HEK293T (cell line): ENCODE measurements at regions not wholly inside any gene's neighbourhood (a gene's known extent, or its start where the extent isn't known, plus 50 kb on each side); places are given as distances from the start of the nearest gene placed in this dataset.

ENCODE experiments used
- BHLHE40 ChIP-seq: fragments of 450-650 bp; IDR thresholded peaks from 2 replicates; pipeline ENCODE4 v1.6.1; 2016; ENCODE audit warnings: mild to moderate bottlenecking, moderate library complexity, borderline replicate concordance
- ELF4 ChIP-seq: fragments of 450-650 bp; IDR thresholded peaks from 2 replicates; pipeline ENCODE4 v1.6.1; 2017; ENCODE audit warnings: antibody characterized with exemption
- FOXM1 ChIP-seq: fragments of 450-650 bp; IDR thresholded peaks from 2 replicates; pipeline ENCODE4 v1.6.1; 2017; ENCODE audit warnings: mild to moderate bottlenecking, borderline replicate concordance
- L3MBTL2 ChIP-seq: fragments of 450-650 bp; conservative IDR thresholded peaks from 2 replicates; pipeline ENCODE4 v1.6.1; 2016; ENCODE audit warnings: mild to moderate bottlenecking
- LEF1 ChIP-seq: fragments of 450-650 bp; IDR thresholded peaks from 2 replicates; pipeline ENCODE4 v1.6.1; 2017; ENCODE audit warnings: mild to moderate bottlenecking, borderline replicate concordance
- TARDBP ChIP-seq: fragments of 450-650 bp; IDR thresholded peaks from 2 replicates; pipeline ENCODE4 v1.6.1; 2016

GRCh38 chr7:116377721-116378120 is 121.8 kb upstream of the CAV2 start:
- no peak for TF ChIP-seq BHLHE40
- TF ChIP-seq TARDBP, result no peak
- no peak for TF ChIP-seq FOXM1
- no peak for TF ChIP-seq L3MBTL2
- TF ChIP-seq ELF4, result no peak
- TF ChIP-seq LEF1, result no peak
